ENCODE measurements at regions not wholly inside any gene's neighbourhood (a gene's known extent, or its start where the extent isn't known, plus 50 kb on each side); places are given as distances from the start of the nearest gene placed in this dataset.
"Not testable (repeated sequence)": the region's sequence is repeated elsewhere in the genome, so short reads cannot be mapped to it uniquely, and the experiment has no call there.

DNA sequence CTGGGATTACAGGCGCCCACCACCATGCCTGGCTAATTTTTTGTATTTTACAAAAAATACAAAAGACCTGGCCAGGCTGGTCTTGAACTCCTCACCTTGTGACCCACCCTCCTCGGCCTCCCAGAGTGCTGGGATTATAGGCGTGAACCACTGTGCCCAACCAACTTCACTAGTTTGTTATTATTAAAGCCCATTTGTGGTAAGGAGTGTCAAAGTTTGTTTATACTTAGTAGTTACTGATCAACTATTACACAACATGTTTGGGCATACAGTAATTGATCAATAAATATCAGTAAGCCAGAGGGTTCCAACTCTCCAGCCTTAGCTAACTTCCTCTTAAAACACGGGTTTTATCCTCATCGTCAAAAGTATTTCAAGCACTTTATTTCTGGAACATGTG lies 67.5 kb upstream of the ZNG1B start:
- Histone ChIP-seq H3K9me3 (no peaks in the 10 kb centered on the region), H3K4me3 (no peak overlapping the region), H3K27me3 (no peaks in the 10 kb centered on the region), H3K27ac (no peak overlapping the region), H3K36me3 (no peaks in the 10 kb centered on the region), H3K4me1 (no peaks in the 10 kb centered on the region)
- no peak for DNase-seq (ENCODE audit: extremely low spot score in 2 of 2)
- intact Hi-C loops (cut with DNase I) = no loop called here
- TF ChIP-seq POLR2AphosphoS5 (IDR thresholded peaks at IDR 0.05; ENCODE audit: insufficient read depth in 1 of 2, low read depth in 1 of 2) (no peak), POLR2A (IDR thresholded peaks at IDR 0.05) (no peak)
- TF ChIP-seq, protein P1, sequence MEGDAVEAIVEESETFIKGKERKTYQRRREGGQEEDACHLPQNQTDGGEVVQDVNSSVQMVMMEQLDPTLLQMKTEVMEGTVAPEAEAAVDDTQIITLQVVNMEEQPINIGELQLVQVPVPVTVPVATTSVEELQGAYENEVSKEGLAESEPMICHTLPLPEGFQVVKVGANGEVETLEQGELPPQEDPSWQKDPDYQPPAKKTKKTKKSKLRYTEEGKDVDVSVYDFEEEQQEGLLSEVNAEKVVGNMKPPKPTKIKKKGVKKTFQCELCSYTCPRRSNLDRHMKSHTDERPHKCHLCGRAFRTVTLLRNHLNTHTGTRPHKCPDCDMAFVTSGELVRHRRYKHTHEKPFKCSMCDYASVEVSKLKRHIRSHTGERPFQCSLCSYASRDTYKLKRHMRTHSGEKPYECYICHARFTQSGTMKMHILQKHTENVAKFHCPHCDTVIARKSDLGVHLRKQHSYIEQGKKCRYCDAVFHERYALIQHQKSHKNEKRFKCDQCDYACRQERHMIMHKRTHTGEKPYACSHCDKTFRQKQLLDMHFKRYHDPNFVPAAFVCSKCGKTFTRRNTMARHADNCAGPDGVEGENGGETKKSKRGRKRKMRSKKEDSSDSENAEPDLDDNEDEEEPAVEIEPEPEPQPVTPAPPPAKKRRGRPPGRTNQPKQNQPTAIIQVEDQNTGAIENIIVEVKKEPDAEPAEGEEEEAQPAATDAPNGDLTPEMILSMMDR (IDR thresholded peaks at IDR 0.05) = no peak

DNA sequence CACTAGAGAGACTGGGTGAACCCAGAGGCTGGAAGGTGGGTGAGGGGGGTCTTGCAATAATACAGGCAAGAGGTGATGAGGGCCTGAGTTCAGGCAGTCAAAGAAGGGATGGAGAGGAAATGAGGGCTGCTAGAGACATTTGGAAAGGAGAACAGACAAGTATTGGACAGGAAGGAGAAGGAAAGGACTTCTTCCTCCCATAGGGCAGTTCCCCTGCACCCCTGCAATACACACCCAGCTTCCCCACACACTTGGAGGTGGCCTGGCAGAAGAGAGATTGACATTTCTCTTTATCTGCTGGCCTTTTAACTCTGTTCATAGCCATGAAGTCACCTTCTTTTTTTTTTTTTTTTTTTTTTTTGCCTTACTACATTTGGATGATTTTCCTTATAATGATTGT lies 68.9 kb upstream of the ZNG1B start:
- H3K27me3 ChIP-seq; H3K4me3 ChIP-seq; H3K9me3 ChIP-seq; H3K27ac ChIP-seq; DNase-seq (ENCODE audit: extremely low spot score in 2 of 2); H3K36me3 ChIP-seq; H3K4me1 ChIP-seq: not testable (repeated sequence)
- intact Hi-C loops (cut with DNase I) = loop anchor here (10.0 kb wide), 1 partner anchor 114 kb away; no protein-coding TSS in a partner anchor

DNA sequence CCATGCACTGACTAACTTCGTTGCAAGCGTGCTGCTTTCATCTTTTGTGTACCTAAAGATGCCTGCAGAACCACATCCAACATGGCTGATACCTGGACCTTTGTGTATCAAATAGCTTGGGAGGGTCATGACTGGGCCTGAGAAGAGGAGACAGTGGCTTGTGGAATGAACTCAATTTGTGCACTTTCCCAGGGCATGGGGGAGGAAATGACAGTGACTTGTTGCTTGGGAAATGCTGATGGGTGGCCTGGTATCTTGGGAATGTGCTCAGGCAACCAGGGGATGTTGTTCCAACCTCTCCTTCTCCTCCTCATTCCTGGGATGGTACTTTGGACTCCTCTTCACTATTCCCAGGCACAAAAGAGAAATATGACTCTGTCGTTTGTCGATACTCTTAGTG lies 70.7 kb upstream of the ZNG1B start:
- intact Hi-C loops (cut with DNase I) = loop anchor here (10.0 kb wide), 1 partner anchor 112 kb away; no protein-coding TSS in a partner anchor
- not testable (repeated sequence) for H3K4me3 ChIP-seq; H3K9me3 ChIP-seq; H3K36me3 ChIP-seq; DNase-seq (ENCODE audit: extremely low spot score in 2 of 2); H3K27me3 ChIP-seq; H3K27ac ChIP-seq; H3K4me1 ChIP-seq

GRCh38 chr2:113365791-113366190 lies 71.7 kb upstream of the ZNG1B start:
- intact Hi-C loops (cut with DNase I) = loop anchor here (10.0 kb wide), 1 partner anchor 111 kb away; no protein-coding TSS in a partner anchor
- H3K27me3 ChIP-seq = not testable (repeated sequence)

DNA sequence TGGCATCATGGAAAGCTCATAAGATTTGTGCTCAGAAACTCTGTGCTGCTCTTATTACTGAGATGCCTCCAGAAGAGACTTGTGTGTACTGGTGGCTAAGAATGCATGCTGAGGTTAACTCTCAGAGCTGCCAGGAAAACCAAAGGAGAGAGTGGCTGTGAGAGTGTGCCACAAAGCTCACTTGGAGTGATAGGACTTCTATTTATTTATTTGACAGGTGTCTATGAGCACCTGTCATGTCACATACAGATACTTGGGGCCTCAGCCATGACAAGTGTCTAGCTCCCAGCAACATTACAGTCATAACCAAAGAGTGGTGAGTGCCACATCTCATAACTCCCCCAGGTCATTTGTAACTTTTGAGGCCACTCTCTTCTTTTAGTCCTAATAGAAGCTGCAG lies 72.2 kb upstream of the ZNG1B start:
- H3K4me1 ChIP-seq; H3K4me3 ChIP-seq; DNase-seq (ENCODE audit: extremely low spot score in 2 of 2); H3K27ac ChIP-seq; H3K9me3 ChIP-seq; H3K36me3 ChIP-seq; H3K27me3 ChIP-seq: not testable (repeated sequence)
- intact Hi-C loops (cut with DNase I) = loop anchor here (10.0 kb wide), 1 partner anchor 110 kb away; no protein-coding TSS in a partner anchor

More at GRCh38 chr2:113365791-113366190, 71.7 kb upstream of the ZNG1B start:
- not testable (repeated sequence) for DNase-seq (ENCODE audit: extremely low spot score in 2 of 2); H3K4me1 ChIP-seq; H3K27ac ChIP-seq; H3K9me3 ChIP-seq; H3K4me3 ChIP-seq; H3K36me3 ChIP-seq

DNA sequence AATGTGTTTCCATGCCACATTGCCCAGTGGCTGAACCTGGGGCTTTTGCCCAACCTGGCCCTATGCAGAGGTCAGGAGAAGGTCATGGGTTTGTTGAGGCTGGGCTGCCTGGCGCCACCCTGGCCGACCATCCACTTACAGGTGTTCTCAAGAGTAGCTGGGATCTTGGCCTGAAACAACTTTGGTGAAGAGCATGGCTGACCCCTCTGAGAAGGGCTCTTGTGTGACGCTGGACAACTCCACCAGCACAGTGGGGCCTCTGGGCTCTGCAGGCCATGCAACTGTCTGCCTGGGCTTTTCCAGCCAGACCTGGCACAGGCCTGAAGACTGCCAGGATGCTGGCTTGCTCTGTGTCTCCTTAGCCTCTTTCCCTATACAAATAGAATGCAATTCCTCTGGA lies 76.4 kb upstream of the ZNG1B start:
- H3K4me1 ChIP-seq = no peaks in the 10 kb centered on the region
- H3K27ac ChIP-seq = no peak overlapping the region
- no peak overlapping the region for H3K4me3 ChIP-seq
- no peaks in the 10 kb centered on the region for H3K27me3 ChIP-seq
- intact Hi-C loops (cut with DNase I) = loop anchor here (10.0 kb wide), 1 partner anchor 106 kb away; no protein-coding TSS in a partner anchor
- H3K36me3 ChIP-seq = no peaks in the 10 kb centered on the region
- no peaks in the 10 kb centered on the region for H3K9me3 ChIP-seq
- no peak for DNase-seq (ENCODE audit: extremely low spot score in 2 of 2)
- TF ChIP-seq POLR2AphosphoS5 (IDR thresholded peaks at IDR 0.05; ENCODE audit: insufficient read depth in 1 of 2, low read depth in 1 of 2) (no peak), POLR2A (IDR thresholded peaks at IDR 0.05) (no peak)
- TF ChIP-seq, protein P1 (IDR thresholded peaks at IDR 0.05) = no peak

- Histone ChIP-seq H3K27me3 (no peaks in the 10 kb centered on the region), H3K36me3 (no peaks in the 10 kb centered on the region), H3K27ac (no peak overlapping the region), H3K9me3 (no peaks in the 10 kb centered on the region), H3K4me1 (no peaks in the 10 kb centered on the region), H3K4me3 (no peak overlapping the region)
- TF ChIP-seq POLR2AphosphoS5 (IDR thresholded peaks at IDR 0.05; ENCODE audit: insufficient read depth in 1 of 2, low read depth in 1 of 2) (no peak), POLR2A (IDR thresholded peaks at IDR 0.05) (no peak)
- TF ChIP-seq, protein P1 (IDR thresholded peaks at IDR 0.05) = no peak
- no peak for DNase-seq (ENCODE audit: extremely low spot score in 2 of 2)
- intact Hi-C loops (cut with DNase I) = no loop called here
Measured at GRCh38 chr2:113357071-113357470, 78.3 kb upstream of the PAX8 start.

- DNase-seq (ENCODE audit: extremely low spot score in 2 of 2); H3K4me3 ChIP-seq; H3K27ac ChIP-seq; H3K9me3 ChIP-seq; H3K36me3 ChIP-seq; H3K4me1 ChIP-seq; intact Hi-C loops (cut with DNase I); H3K27me3 ChIP-seq: not testable (repeated sequence)
Measured at GRCh38 chr2:113356284-113356683, 77.6 kb upstream of the PAX8 start.

DNA sequence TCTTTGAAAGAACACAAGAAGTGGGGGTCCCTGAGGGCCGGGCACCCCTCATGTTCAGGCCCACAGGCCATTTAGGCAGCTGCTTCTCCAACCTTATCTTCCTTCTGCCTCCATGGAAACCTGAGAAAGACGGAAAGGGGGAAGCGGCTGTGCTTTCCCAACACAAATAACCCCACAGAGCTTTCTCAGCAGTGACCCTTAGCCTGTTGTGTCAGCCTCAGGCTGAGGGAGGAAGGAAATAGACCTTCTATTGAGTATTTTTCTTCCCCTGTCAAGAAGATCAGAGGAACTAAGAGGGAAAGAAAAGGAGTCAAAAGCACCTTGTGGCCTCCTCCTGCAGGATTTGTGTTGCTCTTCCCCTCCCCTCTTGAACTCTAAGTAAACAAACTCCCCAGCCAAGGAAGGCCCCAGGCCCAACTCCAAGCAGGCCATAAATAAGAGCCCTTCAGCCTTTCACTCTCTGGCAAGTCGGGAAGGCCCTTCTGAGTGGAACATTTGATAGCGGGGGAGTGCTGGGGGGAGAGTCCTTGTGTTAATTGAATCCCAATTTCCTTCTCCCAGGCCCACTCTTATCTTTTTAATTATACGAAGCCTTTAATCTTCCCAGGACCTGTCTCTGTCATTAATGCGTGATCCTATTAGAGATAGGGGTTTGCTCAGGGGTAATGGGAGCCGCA lies 76.8 kb upstream of the PAX8 start:
- H3K27ac ChIP-seq; intact Hi-C loops (cut with DNase I); H3K9me3 ChIP-seq; DNase-seq (ENCODE audit: extremely low spot score in 2 of 2); H3K27me3 ChIP-seq; H3K36me3 ChIP-seq; H3K4me1 ChIP-seq; H3K4me3 ChIP-seq: not testable (repeated sequence)

Measured in vagina (tissue), 2 donors.